NCI-H2029 treated with DMSO at 0.1 percent for 48 hours (cell line): ENCODE measurements at regions not wholly inside any gene's neighbourhood (a gene's known extent, or its start where the extent isn't known, plus 50 kb on each side); places are given as distances from the start of the nearest gene placed in this dataset.
"Not testable (repeated sequence)": the region's sequence is repeated elsewhere in the genome, so short reads cannot be mapped to it uniquely, and the experiment has no call there.

Source experiments
- DNase-seq: peaks from one replicate; lab custom pipeline; 2025; lab: John Stamatoyannopoulos, UW

DNA sequence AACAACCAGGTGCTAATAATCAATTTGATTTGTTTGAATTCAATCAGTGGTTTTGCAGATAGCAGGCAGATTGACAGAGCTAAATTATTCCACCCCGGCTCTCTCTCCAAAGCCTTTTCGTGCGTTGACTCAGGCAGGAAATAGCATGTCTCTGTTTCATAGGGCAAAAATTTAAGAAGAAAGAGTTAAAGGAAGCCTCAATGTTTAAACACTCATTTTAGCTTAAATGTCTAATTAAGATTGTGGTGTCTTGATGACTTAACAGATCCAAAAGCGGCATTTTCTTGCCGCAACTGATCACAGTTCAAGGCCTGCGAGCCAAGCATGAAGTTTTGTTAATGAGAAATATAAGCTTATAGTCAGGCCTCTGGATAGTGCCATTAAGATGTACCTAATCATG, 1051.1 kb upstream of the AUTS2 start:
- no peak for DNase-seq

GRCh38 chr7:68547799-68548198, 1050.5 kb upstream of the AUTS2 start:
- DNase-seq: no peak

DNA sequence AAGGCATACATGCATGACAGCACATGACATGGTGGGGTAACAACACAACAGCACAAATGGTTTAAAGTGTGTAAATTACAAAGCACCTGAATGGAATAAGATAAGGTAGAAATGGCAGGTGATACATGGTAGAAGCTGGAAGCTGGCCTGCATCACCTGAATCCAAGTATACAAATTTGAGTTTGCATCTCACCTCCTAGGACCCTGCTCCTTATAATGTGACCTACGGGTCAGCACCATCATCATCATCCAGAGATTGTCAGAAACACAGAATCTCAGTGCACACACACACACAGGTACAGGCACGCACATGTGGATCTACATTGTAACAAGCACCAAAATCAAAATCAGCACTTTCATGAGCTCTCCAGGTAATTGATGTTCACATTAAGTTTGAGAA, 1048.2 kb upstream of the AUTS2 start:
- no peak for DNase-seq

DNA sequence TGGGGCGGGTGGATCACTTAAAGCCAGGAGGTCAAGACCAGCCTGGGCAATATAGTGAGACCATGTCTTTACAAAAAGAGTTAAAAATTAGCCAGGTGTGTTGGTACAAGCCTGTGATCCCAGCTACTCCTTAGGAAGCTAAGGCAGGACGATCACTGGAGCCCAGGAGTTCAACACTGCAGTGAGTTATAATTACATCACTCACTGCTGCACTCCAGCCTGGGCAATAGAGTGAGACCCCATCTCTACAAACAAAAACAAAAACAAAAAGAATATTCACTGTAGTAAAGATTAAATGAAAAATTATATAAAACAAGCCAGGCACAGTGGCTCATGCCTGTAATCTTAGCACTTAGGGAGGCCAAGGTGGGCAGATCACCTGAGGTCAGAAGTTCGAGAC, 1047.6 kb upstream of the AUTS2 start:
- no peak for DNase-seq

DNA sequence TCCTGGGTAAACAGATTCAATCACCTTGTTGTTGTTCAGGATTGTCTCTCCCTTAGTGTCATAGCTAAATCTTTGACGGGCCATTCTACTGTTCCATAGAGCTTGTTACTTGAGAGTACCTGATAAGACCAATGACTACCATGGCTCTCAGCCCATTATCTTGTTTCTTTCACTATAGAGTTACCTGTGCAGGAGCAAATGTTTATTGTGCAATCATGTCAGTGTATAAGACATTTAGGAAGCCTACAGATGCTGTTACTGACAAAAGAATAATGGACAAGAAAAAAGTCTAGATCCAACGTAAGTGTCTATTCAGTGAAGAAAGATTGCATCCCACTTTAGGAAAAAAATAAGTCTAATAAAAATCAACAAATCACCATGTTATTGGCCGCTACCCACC, 1041.7 kb upstream of the AUTS2 start:
- DNase-seq: no peak

GRCh38 chr7:68559518-68559917, 1038.8 kb upstream of the AUTS2 start:
- DNase-seq: no peak

DNA sequence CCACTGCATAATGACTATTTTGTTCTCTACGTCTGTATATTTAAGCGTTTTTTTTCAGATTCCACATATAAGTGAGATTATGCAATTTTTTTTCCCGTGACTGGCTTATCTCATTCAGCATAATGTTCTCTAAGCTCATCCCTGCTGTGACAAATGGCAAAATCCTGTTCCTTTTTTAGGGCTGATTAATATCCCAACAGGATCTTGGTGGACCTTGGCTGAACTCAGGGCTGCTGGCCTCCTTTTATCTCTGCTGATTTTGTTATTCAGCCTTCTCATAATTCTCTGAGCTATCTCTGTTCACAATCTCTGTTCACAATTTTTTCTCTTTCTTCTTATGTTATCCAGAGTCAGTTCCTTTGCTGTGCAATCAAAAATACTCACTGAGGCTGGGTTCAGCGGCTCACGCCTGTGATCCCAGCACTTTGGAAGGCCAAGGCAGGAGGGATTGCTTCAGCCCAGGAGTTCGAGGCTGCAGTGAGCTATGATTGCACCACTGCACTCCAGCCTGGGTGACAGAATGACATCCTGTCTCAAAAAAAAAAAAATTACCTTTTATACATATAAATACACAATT, 1035.9 kb upstream of the AUTS2 start:
- no peak for DNase-seq

- DNase-seq: no peak
These were observed 1033.8 kb upstream of the AUTS2 start for GRCh38 chr7:68564306-68565135.

GRCh38 chr7:68571286-68571685, 1027.0 kb upstream of the AUTS2 start:
- DNase-seq: no peak

DNA sequence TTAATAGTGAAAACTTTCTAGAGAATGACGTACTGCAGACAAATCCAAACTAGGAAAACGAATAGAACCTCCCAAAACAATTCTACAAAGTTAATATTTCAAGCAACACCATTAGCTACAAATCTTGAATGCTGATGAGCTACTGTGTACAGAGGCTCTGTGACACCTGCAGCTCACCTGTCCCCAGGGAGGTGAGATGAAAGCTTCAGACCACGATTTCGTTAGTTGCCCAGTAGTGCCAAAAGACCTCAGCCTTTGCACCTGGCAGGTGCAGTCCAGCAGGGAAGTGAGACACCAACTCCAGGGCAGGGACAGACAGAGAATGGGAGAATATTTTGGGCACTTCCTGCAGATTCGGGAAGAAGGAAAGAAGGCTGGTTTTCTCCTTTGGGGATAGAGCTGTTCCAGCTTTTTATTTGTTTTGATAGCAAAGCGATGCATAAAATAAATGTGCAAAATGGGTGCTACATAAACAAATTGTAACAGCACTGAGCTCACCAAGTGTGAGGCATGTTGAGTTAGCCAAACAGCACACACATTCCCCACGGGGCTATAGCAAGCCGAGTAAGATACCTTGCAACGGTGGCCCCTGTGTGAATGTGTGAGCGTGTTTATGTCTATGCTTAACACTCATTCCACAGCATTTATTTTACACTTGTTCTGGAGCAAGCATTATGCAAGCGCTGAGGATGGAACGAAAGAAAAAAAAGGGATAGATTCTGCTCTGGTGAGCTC, 1024.8 kb upstream of the AUTS2 start:
- DNase-seq: no peak

DNA sequence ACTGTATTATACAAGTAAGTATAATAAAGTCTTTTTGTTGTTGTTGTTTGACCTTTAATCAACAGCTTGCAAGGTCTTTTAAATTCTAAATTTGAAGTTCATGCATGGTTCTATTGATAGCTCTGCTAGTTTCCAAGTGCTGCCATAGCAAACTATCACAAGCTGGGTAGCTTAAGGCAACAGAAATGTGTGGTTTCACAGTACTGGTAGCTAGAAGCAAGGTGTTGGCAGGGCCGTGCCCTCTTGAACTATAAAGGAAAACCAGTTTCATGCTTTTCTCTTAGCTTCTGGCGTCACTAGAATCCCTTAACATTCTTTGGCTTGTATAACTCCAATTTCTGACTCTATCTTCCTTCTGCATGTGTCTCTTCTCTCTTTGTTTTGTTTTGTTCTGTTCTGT, 1021.9 kb upstream of the AUTS2 start:
- no peak for DNase-seq

DNA sequence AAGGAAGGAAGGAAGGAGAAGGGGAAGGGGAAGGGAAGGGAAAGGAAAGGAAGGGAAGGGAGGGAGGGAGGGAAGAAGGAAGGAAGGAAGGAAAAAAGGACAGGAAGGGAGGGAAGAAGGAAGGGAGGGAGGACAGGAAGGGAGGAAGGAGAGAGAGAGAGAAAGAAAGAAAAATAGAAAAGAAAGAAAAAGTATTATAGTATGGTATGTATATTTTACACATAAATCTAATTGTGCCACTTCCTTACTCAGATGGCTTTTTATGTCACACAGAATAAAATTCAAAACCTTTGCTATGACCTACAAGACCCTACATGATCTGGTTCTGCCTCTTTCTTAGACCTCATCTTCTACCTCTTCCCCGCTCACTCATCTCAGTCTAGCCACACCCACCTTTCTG, 1016.9 kb upstream of the AUTS2 start:
- no peak for DNase-seq

DNA sequence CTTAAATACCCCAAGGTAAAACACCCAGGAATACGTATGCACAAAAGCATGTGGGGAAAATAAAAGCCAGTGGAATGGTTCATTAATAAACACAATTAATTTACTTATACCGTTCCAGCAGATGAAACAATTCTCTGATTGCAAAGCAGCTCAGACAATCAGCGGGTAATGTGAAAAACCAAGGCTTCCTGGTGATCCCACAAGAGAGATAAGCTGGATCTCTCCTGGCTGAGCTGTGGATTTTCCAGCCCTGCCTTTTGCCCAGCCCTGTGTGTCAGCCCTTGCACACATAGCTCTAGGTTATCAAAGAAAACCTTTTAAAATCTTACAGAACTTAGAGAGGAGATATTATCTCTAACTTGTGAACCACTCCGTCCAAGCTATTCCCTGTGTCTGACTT, 1010.7 kb upstream of the AUTS2 start:
- no peak for DNase-seq

DNA sequence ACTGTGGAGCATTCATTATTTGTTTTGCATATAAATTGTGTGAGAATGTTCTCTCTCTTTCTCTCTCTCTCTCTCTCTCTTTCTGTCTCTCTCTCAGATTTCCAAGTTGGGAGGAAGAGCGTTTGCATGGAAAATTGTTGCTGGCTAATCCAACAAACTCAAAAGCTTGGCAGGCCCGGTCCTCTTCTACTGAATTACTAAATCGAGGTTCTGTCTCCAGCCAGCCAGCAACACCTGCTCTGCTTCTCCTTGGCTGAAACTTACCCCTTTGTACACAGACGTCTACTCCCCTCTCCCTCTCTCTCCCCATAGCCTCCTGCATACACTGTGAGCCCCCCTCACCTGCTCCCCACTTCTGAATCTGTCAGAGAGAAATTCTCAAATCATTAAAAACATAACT, 996.4 kb upstream of the AUTS2 start:
- no peak for DNase-seq

DNA sequence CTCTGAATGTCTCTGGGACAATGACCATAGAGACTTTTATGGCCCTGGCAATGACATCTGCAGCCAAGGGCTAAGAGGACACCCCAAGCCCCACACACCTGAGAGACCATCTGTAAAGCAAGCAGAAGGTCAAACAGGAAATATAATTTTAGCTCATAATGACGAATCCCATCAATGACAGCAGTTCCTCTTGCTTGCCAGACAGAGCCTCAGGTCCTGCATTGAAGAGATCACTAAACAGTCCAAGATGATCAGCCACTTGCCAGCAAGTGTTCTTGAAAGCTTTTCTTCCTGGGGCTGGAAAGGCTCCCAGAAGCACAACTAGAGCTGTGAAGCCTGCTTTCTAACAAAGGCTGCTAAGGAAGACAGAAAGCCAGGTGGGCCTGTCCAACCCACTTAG, 993.7 kb upstream of the AUTS2 start:
- DNase-seq: no peak

DNA sequence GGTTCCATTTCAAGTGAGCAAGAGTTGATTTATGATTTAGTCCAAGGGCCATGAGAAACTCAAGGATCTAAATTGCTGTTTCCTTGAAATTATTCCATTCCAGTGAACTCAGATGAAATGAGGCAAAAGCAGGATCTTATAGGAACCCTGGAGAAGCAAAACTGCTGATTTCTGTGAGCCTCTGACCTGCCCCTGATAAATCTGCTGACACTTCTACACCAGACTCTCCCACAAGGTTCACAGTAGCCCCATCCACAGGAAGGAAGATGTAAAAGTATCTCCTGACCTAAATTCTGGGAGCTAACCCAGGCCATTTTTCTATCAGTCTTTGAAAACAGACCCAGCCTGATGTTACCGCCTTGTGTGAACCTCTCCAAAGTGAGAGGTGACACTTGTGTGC, 987.6 kb upstream of the AUTS2 start:
- DNase-seq: no peak

- peak; percentile 87 for DNase-seq
These were observed 984.9 kb upstream of the AUTS2 start for GRCh38 chr7:68613405-68613804.

- no peak for DNase-seq
These were observed 984.4 kb upstream of the AUTS2 start for GRCh38 chr7:68613897-68614296.

- DNase-seq: no peak
These were observed 978.7 kb upstream of the AUTS2 start for GRCh38 chr7:68619526-68619925.

- peak; percentile 8 for DNase-seq
These were observed 975.8 kb upstream of the AUTS2 start for GRCh38 chr7:68622500-68622899.

GRCh38 chr7:68623030-68623429, 975.2 kb upstream of the AUTS2 start:
- no peak for DNase-seq

GRCh38 chr7:68627247-68627864, 970.9 kb upstream of the AUTS2 start:
- DNase-seq: no peak

DNA sequence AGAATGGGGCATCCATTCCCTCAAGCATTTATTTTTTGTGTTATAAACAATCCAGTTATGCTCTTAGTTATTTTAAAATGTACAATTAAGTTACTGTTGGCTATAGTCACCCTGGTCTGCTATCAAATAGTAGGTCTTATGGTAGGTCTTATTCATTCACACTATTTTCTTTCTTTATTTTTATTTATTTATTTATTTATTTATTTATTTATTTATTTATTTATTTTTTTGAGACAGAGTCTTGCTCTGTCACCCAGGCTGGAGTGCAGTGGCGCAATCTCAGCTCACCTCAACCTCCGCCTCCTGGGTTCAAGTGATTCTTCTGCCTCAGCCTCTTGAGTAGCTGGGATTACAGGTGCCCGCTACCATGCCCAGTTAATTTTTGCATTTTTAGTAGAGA, 967.4 kb upstream of the AUTS2 start:
- not testable (repeated sequence) for DNase-seq
